ENCODE measurements at regions not wholly inside any gene's neighbourhood (a gene's known extent, or its start where the extent isn't known, plus 50 kb on each side); places are given as distances from the start of the nearest gene placed in this dataset.

GRCh38 chr16:47924950-47925349, 230.8 kb downstream of the ABCC12 start (continued):
- no peak for TF ChIP-seq ZNF331 (CRISPR knock-in tag; IDR thresholded peaks at IDR 0.05; ENCODE audit: low read depth)
- TF ChIP-seq ZNF462 (CRISPR knock-in tag; IDR thresholded peaks at IDR 0.05), result no peak
- no peak for TF ChIP-seq NANOG (IDR thresholded peaks at IDR 0.05; ENCODE audit: borderline replicate concordance)
- no peak for TF ChIP-seq CREB1 (CRISPR knock-in tag; IDR thresholded peaks at IDR 0.05; ENCODE audit: low read depth)

GRCh38 chr16:47921535-47921934, 234.3 kb downstream of the ABCC12 start:
- ATAC-seq, result no peak

More at GRCh38 chr16:47921535-47921934, 234.3 kb downstream of the ABCC12 start:
- Histone ChIP-seq H3F3A (replicated peaks; ENCODE audit: low read depth) (no peaks in the 10 kb centered on the region), H3K27ac (ENCODE audit: low read depth) (no peak overlapping the region), H3K36me3 (ENCODE audit: insufficient read depth) (no peaks in the 10 kb centered on the region), H3K4me1 (ENCODE audit: insufficient read depth) (no peaks in the 10 kb centered on the region), H3K4me3 (no peak overlapping the region), H3K79me2 (replicated peaks; ENCODE audit: insufficient read depth) (no peaks in the 10 kb centered on the region), H3K9me2 (ENCODE audit: insufficient read depth) (no peaks in the 10 kb centered on the region), H2AFZ (no peak overlapping the region), H3K4me2 (no peak overlapping the region), H3K27me3 (ENCODE audit: insufficient read depth) (no peaks in the 10 kb centered on the region), H4K20me1 (replicated peaks; ENCODE audit: insufficient read depth) (no peaks in the 10 kb centered on the region)
- Mint-ChIP-seq H3K9me3 (peaks cover 3% of the 10 kb centered on the region; the same call in 2 of the 3 replicates), H3K27me3 (ENCODE audit: insufficient read depth, low read depth, poor library complexity) (peaks cover 3% of the 10 kb centered on the region), H3K36me3 (ENCODE audit: low read depth) (no peaks in the 10 kb centered on the region), H3K4me3 (no peak overlapping the region), H3K4me1 (no peaks in the 10 kb centered on the region), H3K27ac (no peak overlapping the region)
- no peak for DNase-seq (ENCODE audit: low spot score)
- no peak for TF ChIP-seq EZH2phosphoT487 (IDR thresholded peaks at IDR 0.05; ENCODE audit: unreplicated experiment)
- TF ChIP-seq, protein P1, sequence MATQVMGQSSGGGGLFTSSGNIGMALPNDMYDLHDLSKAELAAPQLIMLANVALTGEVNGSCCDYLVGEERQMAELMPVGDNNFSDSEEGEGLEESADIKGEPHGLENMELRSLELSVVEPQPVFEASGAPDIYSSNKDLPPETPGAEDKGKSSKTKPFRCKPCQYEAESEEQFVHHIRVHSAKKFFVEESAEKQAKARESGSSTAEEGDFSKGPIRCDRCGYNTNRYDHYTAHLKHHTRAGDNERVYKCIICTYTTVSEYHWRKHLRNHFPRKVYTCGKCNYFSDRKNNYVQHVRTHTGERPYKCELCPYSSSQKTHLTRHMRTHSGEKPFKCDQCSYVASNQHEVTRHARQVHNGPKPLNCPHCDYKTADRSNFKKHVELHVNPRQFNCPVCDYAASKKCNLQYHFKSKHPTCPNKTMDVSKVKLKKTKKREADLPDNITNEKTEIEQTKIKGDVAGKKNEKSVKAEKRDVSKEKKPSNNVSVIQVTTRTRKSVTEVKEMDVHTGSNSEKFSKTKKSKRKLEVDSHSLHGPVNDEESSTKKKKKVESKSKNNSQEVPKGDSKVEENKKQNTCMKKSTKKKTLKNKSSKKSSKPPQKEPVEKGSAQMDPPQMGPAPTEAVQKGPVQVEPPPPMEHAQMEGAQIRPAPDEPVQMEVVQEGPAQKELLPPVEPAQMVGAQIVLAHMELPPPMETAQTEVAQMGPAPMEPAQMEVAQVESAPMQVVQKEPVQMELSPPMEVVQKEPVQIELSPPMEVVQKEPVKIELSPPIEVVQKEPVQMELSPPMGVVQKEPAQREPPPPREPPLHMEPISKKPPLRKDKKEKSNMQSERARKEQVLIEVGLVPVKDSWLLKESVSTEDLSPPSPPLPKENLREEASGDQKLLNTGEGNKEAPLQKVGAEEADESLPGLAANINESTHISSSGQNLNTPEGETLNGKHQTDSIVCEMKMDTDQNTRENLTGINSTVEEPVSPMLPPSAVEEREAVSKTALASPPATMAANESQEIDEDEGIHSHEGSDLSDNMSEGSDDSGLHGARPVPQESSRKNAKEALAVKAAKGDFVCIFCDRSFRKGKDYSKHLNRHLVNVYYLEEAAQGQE (IDR thresholded peaks at IDR 0.05; ENCODE audit: unreplicated experiment), result no peak
